ENCODE measurements at regions not wholly inside any gene's neighbourhood (a gene's known extent, or its start where the extent isn't known, plus 50 kb on each side); places are given as distances from the start of the nearest gene placed in this dataset.
"Not testable (repeated sequence)": the region's sequence is repeated elsewhere in the genome, so short reads cannot be mapped to it uniquely, and the experiment has no call there.

- WGBS, 2 donors, result 31 to 32% methylated on average over 5 of the region's 5 CpGs
- Histone ChIP-seq H3K27ac (no peak overlapping the region), H3K27me3 (no peaks in the 10 kb centered on the region), H3K4me3 (no peak overlapping the region), H3K36me3 (no peaks in the 10 kb centered on the region), H3K4me1 (no peaks in the 10 kb centered on the region), H3K9me3 (peaks cover 0 to 4% (median 0%) of the 10 kb centered on the region in 11 donors)
- DNase-seq, result no peak
- ATAC-seq, result no peak
- no peak for TF ChIP-seq CTCF (IDR thresholded peaks at IDR 0.05)
- intact Hi-C loops (cut with DNase I), result no loop called here
Measured at GRCh38 chrX:144042271-144042670, 158.4 kb downstream of the UBE2NL start.

GRCh38 chrX:144075432-144075831 is 191.6 kb downstream of the UBE2NL start:
- Histone ChIP-seq H3K4me1 (no peaks in the 10 kb centered on the region), H3K27me3 (no peaks in the 10 kb centered on the region), H3K27ac (no peak overlapping the region), H3K4me3 (no peak overlapping the region), H3K9me3 (peaks cover 0 to 7% (median 0%) of the 10 kb centered on the region in 11 donors), H3K36me3 (no peaks in the 10 kb centered on the region)
- intact Hi-C loops (cut with DNase I), result no loop called here
- TF ChIP-seq CTCF (IDR thresholded peaks at IDR 0.05), result no peak
- ATAC-seq (no peak), DNase-seq (no peak)
- 69 to 71% methylated on average over 1 of the region's 1 CpG for WGBS, 2 donors

GRCh38 chrX:144082237-144082636 is 198.4 kb downstream of the UBE2NL start:
- ATAC-seq; H3K4me3 ChIP-seq; H3K27me3 ChIP-seq; H3K36me3 ChIP-seq; H3K27ac ChIP-seq; intact Hi-C loops (cut with DNase I); DNase-seq; H3K4me1 ChIP-seq; H3K9me3 ChIP-seq: not testable (repeated sequence)
- WGBS, 2 donors, result 78 to 88% methylated on average over 5 of the region's 5 CpGs

GRCh38 chrX:144089674-144090073 is 205.8 kb downstream of the UBE2NL start:
- H3K9me3 ChIP-seq; H3K27ac ChIP-seq; ATAC-seq; DNase-seq; H3K36me3 ChIP-seq; H3K4me1 ChIP-seq; H3K27me3 ChIP-seq; intact Hi-C loops (cut with DNase I); H3K4me3 ChIP-seq: not testable (repeated sequence)
- WGBS, 2 donors, result no CpG with 5 or more reads among the region's 1 CpG

GRCh38 chrX:144092116-144092515 is 208.2 kb downstream of the UBE2NL start:
- intact Hi-C loops (cut with DNase I); ATAC-seq; H3K27me3 ChIP-seq; H3K36me3 ChIP-seq; H3K4me3 ChIP-seq; DNase-seq; H3K4me1 ChIP-seq; H3K27ac ChIP-seq; H3K9me3 ChIP-seq: not testable (repeated sequence)
- WGBS, 2 donors, result no CpG with 5 or more reads among the region's 3 CpGs

GRCh38 chrX:144119490-144119889 is 235.6 kb downstream of the UBE2NL start:
- H3K36me3 ChIP-seq; H3K4me1 ChIP-seq; H3K4me3 ChIP-seq; H3K27ac ChIP-seq; intact Hi-C loops (cut with DNase I); H3K27me3 ChIP-seq; ATAC-seq; DNase-seq; H3K9me3 ChIP-seq: not testable (repeated sequence)
- 50% methylated on average over 1 of the region's 1 CpG; no CpG with 5 or more reads in 1 of the 2 donors for WGBS, 2 donors

GRCh38 chrX:144121566-144121965 is 237.7 kb downstream of the UBE2NL start:
- DNase-seq; intact Hi-C loops (cut with DNase I); ATAC-seq: not testable (repeated sequence)

GRCh38 chrX:144127570-144128169 is 243.8 kb downstream of the UBE2NL start:
- H3K4me1 ChIP-seq; H3K27ac ChIP-seq; H3K36me3 ChIP-seq; H3K27me3 ChIP-seq; H3K9me3 ChIP-seq; intact Hi-C loops (cut with DNase I); ATAC-seq; DNase-seq; H3K4me3 ChIP-seq: not testable (repeated sequence)
- WGBS, 2 donors, result 61 to 75% methylated on average over 3 to 5 of the region's 6 CpGs

More at GRCh38 chrX:144121566-144121965, 237.7 kb downstream of the UBE2NL start:
- not testable (repeated sequence) for H3K27ac ChIP-seq, H3K27me3 ChIP-seq, H3K9me3 ChIP-seq, H3K4me1 ChIP-seq, H3K36me3 ChIP-seq, H3K4me3 ChIP-seq

GRCh38 chrX:144129511-144129910 is 245.6 kb downstream of the UBE2NL start:
- H3K4me3 ChIP-seq; H3K27ac ChIP-seq; ATAC-seq; H3K9me3 ChIP-seq; H3K4me1 ChIP-seq; intact Hi-C loops (cut with DNase I); H3K27me3 ChIP-seq; DNase-seq; H3K36me3 ChIP-seq: not testable (repeated sequence)
- 75 to 78% methylated on average over 1 of the region's 2 CpGs for WGBS, 2 donors

- H3K36me3 ChIP-seq; DNase-seq; intact Hi-C loops (cut with DNase I); H3K27ac ChIP-seq; H3K27me3 ChIP-seq; ATAC-seq; H3K9me3 ChIP-seq; H3K4me1 ChIP-seq; H3K4me3 ChIP-seq: not testable (repeated sequence)
- no CpG with 5 or more reads among the region's 3 CpGs for WGBS, 2 donors
Measured at GRCh38 chrX:144130507-144130906, 246.6 kb downstream of the UBE2NL start.

Data from heart right ventricle (tissue), 16 donors.